ENCODE measurements at regions not wholly inside any gene's neighbourhood (a gene's known extent, or its start where the extent isn't known, plus 50 kb on each side); places are given as distances from the start of the nearest gene placed in this dataset.

- DNase-seq: no peak
These were observed 280.7 kb upstream of the SALL3 start for GRCh38 chr18:78698914-78699313.

- DNase-seq: no peak
These were observed 280.1 kb upstream of the SALL3 start for GRCh38 chr18:78699499-78699898.

GRCh38 chr18:78701771-78702396 lies 277.7 kb upstream of the SALL3 start:
- DNase-seq: no peak

GRCh38 chr18:78703291-78703690 lies 276.3 kb upstream of the SALL3 start:
- no peak for DNase-seq

DNA sequence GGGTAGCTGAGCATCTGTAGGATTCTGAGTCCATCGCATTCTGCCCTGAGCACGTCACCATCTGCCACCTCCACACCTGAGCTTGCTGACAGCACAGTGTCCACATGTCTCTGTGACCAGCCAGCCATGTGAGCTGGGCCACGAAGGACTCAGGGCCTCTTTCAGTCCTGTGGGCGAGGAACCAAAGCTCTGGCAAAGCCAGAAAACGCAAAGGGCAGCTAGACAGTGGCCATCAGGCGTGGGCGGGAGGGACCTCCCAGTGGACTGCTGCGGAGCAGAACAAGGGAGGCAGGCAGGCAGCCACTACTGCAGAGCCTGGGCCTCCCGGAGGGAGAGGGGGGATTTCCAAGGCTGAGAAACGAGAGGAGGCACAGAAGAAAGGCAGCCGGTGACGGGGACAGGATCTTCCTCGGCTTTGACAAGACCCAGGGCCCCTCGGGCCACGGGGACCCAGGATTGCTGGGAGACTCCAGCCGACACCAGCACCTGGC lies 274.6 kb upstream of the SALL3 start:
- DNase-seq: no peak

DNA sequence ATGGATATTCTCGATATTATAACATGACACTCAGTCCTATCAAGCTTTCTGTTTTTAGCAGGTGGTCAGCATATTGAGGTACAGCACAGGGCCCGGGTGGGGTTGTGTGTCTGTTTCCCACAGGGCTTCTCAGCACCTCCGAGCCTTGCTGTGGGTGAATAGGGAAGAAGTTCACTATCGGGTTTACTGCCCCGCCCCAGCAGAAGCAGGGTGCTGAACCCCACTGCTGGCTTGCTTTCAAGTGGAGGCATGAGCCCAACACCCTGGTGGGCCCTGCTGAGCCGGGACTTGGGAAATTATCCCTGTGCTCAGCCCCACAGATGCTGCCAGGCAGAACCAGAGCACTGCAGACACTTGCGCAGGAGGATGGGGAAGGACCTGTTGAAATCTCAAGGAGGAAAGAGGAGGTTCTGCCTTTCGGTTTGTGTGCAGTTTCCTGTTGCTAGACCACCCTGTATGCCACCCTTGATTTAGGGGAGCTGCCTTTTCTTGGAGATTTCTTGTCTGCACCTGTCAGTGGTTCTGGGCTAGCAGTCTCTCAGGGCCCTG lies 270.3 kb upstream of the SALL3 start:
- DNase-seq: no peak

DNA sequence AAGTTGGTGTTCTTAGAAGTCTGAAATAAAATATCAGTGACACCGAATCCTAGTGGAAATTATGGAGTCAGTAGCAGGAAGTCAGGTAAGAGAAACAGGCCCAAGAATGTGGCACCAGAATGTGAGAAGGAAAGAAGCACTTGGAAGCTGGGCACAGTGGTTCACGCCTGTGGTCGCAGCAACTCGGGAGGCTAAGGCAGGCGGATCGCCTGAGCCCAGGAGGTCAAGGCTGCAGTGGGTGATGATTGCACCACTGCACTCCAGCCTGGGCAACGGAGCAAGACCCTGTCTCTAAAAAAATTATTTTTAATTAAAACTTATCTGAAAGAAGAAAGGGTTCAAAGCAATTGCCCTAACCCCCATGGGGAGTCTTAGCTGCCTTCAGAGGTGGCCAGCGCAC lies 268.3 kb upstream of the SALL3 start:
- no peak for DNase-seq

DNA sequence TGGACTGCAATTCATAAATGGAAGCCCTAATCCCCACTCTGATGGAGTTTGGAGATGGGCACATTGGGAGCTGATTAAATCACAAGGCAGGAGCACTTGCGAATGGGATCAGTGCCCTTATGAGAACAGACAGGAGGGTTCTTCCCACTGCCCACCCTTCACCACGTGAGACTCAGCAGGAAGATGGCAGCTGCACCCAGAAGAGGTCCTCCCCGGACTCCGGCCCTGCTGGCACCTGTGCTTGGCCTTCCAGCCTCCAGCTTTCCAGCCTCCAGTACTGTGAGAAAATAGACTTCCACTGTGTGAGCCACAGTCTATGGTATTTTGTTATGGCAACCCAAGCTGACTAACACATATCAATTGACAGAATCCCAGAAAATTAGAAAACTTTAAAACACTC lies 267.6 kb upstream of the SALL3 start:
- no peak for DNase-seq

DNA sequence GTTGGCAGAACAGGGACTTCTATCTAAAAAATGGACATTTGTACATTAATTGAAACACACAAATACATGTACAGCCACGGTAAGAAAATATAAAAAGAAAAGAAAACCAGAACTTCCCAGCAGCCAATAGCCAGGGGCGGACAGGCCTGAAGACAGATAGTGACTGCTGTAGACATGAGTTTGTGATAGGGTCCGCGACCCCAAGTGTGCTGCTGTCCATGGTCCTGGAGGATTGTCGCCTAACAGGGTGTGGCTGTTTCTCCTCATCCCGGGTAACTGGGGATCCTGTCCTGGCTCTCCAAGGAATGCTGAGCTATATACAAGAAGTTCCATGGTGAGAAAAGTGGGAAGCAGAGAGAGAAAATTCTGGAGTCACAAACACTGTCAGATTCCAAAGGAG lies 266.5 kb upstream of the SALL3 start:
- no peak for DNase-seq

DNA sequence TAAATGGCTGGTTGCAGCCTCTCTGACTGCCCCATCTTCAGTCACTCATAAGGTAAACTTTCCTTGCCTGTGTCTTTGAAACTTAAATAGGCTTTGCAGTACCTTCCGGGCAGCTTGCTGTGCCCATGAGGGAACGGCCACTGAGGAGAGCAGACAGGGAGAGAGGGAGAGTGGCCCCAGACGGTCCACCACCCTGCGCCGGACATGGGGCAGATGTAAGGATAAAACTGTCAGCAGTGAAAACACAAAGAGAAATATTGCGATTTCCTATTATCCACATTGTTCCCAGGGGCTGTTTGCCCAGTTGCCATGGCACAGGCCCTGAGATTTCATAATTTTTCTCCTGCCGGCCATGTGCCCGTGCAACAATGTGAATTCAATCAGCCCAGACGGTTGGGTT lies 265.9 kb upstream of the SALL3 start:
- DNase-seq: no peak

- no peak for DNase-seq
These were observed 263.6 kb upstream of the SALL3 start for GRCh38 chr18:78716022-78716421.

GRCh38 chr18:78716581-78716980 lies 263.0 kb upstream of the SALL3 start:
- no peak for DNase-seq

GRCh38 chr18:78717051-78717765 lies 262.4 kb upstream of the SALL3 start:
- no peak for DNase-seq

DNA sequence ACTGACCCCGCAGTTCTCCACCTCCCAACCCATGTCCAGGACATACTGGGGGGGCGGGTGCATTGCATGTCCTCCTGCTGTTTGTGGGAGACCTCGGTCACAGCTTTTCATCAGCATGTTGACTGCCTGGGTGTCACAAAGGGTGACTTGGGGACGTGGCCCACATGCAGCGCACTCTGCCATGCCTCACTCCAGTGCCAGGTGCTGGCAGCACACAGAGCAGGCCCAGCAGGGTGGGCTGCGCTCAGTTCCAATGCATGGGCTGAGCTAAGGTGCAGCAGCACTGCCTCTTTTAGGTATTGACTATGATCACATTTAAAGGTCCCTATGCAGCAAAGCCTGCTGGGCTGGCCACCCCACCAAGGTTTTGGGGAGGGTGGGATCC lies 261.9 kb upstream of the SALL3 start:
- no peak for DNase-seq

DNA sequence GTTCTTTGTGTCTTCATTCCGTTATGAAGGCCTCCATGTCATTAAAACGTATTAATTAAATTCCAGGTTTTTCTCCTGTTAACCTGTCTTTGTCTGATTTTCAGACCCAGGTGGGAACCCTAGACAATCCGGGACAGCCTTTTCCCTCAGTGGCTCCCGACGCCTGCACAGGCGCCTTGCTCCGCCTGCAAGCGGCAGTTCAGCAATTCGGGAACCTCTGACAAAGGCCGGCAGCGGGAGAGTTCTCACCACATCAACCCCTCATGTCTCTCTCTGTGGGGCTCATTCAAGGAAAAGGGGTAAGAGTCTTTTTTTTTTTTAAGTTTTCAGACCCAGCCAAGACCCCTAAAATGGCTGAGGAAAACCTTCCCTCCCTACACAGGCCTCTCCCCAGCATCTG lies 259.8 kb upstream of the SALL3 start:
- no peak for DNase-seq

DNA sequence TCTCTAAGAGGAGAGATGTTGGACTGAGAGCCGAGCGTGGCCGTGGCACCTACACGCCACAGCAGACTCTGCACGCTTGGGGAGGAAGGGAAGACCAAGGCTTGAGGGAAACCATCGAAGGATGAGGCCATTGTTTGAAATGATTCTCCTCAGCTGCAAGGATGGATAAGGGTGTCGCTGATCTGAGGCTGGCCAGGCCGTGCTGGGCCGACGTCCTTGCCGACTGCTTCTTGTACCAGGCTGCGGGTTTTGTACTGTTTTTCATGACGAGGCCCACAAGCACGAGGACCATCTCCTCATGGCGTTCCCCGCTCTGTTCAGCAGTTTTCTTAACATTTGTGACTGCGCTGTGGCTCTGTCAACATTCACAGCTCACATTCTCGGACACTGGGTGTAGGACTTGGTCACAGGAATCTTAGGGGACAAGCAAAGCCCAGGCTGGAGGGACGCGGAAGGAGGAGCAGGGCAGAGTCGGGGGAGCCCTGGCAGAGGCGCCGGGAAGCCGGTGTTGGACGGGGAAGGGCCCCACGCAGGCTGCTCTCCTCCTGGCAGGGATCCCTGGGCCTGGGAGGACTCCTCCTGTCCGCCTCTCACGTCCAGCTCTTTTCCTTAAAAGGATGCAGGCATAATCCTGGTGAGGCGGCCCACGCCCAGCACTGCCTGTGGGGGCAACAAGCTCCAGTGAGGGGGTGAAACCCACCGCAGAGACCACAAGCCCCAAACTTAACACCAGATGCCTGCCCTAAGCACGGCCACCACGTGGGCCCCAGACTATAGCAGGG lies 259.0 kb upstream of the SALL3 start:
- DNase-seq: no peak

- no peak for DNase-seq
These were observed 258.3 kb upstream of the SALL3 start for GRCh38 chr18:78721238-78721875.

DNA sequence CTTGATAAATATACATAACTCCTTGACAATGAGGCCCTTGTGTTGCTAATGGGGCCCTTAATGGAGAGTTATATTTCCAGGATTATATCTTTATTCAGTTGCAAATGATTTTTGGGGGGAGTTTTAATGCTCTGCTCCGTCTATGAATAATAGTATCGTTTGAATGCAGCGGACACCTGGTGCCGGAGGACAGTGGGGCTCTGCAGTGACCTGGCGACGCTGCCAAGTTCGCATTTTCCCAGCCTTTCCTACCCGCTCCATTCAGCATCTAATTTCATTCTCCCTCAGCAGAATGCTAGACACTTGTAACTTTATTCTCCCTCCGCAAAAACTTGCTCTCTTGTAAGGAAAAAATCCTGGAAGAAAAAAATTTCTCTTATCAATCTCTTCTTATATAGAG lies 257.6 kb upstream of the SALL3 start:
- no peak for DNase-seq

GRCh38 chr18:78722386-78722785 lies 257.2 kb upstream of the SALL3 start:
- no peak for DNase-seq

DNA sequence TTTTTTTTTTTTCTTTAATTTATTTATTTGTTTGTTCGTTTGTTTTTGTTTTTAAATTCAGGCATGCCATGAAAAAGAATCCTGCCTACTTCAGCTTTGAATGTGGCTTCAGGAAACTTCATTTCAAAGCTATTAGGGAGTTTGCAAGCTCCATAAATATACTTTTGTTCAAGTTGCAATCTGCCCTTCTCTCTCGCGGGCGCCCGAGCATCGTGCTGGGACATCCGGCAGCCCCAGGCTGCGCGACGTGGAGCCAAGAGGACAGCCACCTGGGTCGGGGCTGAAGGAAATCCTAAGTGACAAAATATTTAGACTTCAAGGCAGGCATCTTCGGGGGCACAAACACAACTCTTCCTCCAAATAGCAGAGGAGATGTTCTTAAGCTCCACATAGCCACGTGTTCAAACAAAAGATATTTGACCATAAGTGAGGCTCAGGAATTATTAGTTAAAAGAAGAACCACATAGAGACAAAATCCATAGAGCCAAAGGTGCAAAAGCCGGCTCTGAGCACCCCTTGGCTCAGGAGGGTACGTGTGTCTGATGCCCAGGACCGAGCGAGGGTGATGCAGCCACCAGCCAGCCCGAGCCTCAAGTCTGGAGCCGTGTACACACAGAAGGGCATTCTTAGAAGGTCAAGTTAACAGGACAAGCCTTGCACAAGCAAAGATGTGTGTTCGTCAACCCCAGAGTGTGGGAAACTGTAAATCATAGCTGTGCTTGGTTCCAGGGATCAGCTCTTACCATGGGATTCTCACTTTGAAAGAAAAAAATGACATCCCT lies 256.5 kb upstream of the SALL3 start:
- DNase-seq: no peak

GRCh38 chr18:78724214-78724914 lies 255.3 kb upstream of the SALL3 start:
- no peak for DNase-seq

GRCh38 chr18:78725426-78725825 lies 254.2 kb upstream of the SALL3 start:
- no peak for DNase-seq
